Mesendoderm (in vitro differentiated cells): ENCODE measurements at regions not wholly inside any gene's neighbourhood (a gene's known extent, or its start where the extent isn't known, plus 50 kb on each side); places are given as distances from the start of the nearest gene placed in this dataset.

Experiments
- DNase-seq: peaks from one replicate; pipeline ENCODE4 v3.0.0; 2013
- H2AK5ac ChIP-seq: 2 replicates; pipeline ENCODE4 v1.6.1; 2013; ENCODE audit warnings: low read length, inconsistent platforms
- H2BK120ac ChIP-seq: 2 replicates; pipeline ENCODE4 v1.6.1; 2013; ENCODE audit warnings: low read depth, mild to moderate bottlenecking, low read length, moderate library complexity, mixed read lengths
- H2BK15ac ChIP-seq: replicated peaks from 2 replicates; pipeline ENCODE4 v1.6.1; 2013; ENCODE audit warnings: low read depth, mild to moderate bottlenecking, moderate library complexity
- H2BK5ac ChIP-seq: 2 replicates; pipeline ENCODE4 v1.6.1; 2013; ENCODE audit warnings: low read length, inconsistent platforms
- H3K18ac ChIP-seq: 2 replicates; pipeline ENCODE4 v1.6.1; 2013; ENCODE audit warnings: mild to moderate bottlenecking, low read length, mixed read lengths
- H3K23ac ChIP-seq: one replicate; pipeline ENCODE4 v1.6.1; 2013; ENCODE audit warnings: low read length
- H3K27ac ChIP-seq: 2 replicates; pipeline ENCODE4 v1.5.1; 2013; ENCODE audit warnings: low read depth, mild to moderate bottlenecking, inconsistent platforms, low read length, moderate library complexity
- H3K27me3 ChIP-seq: 2 replicates; pipeline ENCODE4 v1.6.1; 2013; ENCODE audit warnings: low read length, control low read depth, mild to moderate bottlenecking, inconsistent platforms; ENCODE audit not compliant: insufficient read depth, poor library complexity
- H3K36me3 ChIP-seq: 2 replicates; pipeline ENCODE4 v1.6.1; 2013; ENCODE audit warnings: low read length, inconsistent platforms; ENCODE audit not compliant: control insufficient read depth, insufficient read depth
- H3K4ac ChIP-seq: one replicate; pipeline ENCODE4 v1.6.1; 2013; ENCODE audit warnings: low read depth, mild to moderate bottlenecking, low read length, moderate library complexity
- H3K4me1 ChIP-seq: 2 replicates; pipeline ENCODE4 v1.6.1; 2013; ENCODE audit warnings: low read depth, low read length, inconsistent platforms; ENCODE audit not compliant: control insufficient read depth
- H3K4me2 ChIP-seq: 2 replicates; pipeline ENCODE4 v1.6.1; 2013; ENCODE audit warnings: low read length
- H3K4me3 ChIP-seq: 2 replicates; pipeline ENCODE4 v1.5.1; 2013; ENCODE audit warnings: mild to moderate bottlenecking, low read length
- H3K56ac ChIP-seq: one replicate; pipeline ENCODE4 v1.6.1; 2013; ENCODE audit warnings: low read length
- H3K79me1 ChIP-seq: 2 replicates; pipeline ENCODE4 v1.6.1; 2013; ENCODE audit warnings: low read length, inconsistent platforms
- H3K79me2 ChIP-seq: 2 replicates; pipeline ENCODE4 v1.6.1; 2013; ENCODE audit warnings: mild to moderate bottlenecking, low read length; ENCODE audit not compliant: control insufficient read depth, insufficient read depth
- H3K9ac ChIP-seq: 2 replicates; pipeline ENCODE4 v1.6.1; 2013; ENCODE audit warnings: low read length, inconsistent platforms
- H4K5ac ChIP-seq: one replicate; pipeline ENCODE4 v1.6.1; 2013; ENCODE audit warnings: low read length
- H4K8ac ChIP-seq: one replicate; pipeline ENCODE4 v1.6.1; 2013; ENCODE audit warnings: low read depth, mild to moderate bottlenecking, control low read depth, low read length, moderate library complexity
- WGBS: extraction: QIAGEN DNeasy Blood & Tissue Kit; methylation state at CpG from one replicate; pipeline ENCODE4 v1.1.7; 2013; ENCODE audit warnings: low lambda C conversion rate, missing lambda C conversion rate; ENCODE audit not compliant: insufficient coverage; ENCODE audit errors: extremely low coverage; 5-methylcytosine and 5-hydroxymethylcytosine counted together

DNA sequence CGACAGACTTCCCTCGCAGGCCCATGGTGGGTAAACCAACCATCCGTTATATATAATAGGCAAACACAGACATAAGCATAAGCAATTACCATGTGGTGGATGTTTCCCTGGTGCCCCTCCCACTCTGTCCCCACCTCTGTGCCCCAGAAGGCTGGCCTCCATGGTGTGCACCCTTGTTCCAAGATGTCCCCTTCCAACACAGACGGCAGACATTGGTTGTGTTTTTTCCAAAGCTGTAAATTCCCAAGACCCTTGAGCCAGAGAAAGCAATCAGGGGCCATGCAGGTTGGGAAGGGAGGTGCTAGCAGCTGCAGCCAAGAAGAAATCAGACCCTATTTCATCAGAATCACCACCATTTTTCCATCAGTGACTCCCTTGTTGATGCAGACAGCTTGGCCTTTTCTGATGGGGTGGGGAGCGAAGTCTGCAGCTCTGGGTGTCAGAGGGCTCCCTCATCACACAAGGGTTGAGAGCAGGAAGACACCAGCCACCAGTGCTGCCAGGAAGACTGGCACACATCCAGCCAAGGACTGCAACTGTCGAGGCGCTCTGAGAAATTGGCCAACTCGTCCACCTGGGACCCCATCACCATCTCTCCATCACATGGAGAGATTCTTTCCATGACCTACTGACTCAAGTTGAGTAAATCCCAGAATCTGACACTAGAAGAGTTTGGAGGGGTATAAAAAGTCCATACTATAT, 86.8 kb upstream of the CHST15 start:
- no peak for DNase-seq
- Histone ChIP-seq H2BK5ac (no peak overlapping the region), H3K18ac (no peak overlapping the region), H3K9ac (no peak overlapping the region), H3K27ac (no peak overlapping the region), H2BK120ac (no peak overlapping the region), H3K4me3 (no peak overlapping the region), H4K8ac (no peak overlapping the region), H3K56ac (no peak overlapping the region), H3K4me1 (no peaks in the 10 kb centered on the region), H2AK5ac (no peak overlapping the region), H3K4ac (no peak overlapping the region), H3K23ac (no peak overlapping the region), H2BK15ac (no peak overlapping the region), H3K27me3 (no peaks in the 10 kb centered on the region), H3K79me2 (no peaks in the 10 kb centered on the region), H3K36me3 (no peaks in the 10 kb centered on the region), H3K4me2 (no peak overlapping the region), H3K79me1 (no peaks in the 10 kb centered on the region), H4K5ac (no peak overlapping the region)
- WGBS, result no CpG with 5 or more reads among the region's 8 CpGs

DNA sequence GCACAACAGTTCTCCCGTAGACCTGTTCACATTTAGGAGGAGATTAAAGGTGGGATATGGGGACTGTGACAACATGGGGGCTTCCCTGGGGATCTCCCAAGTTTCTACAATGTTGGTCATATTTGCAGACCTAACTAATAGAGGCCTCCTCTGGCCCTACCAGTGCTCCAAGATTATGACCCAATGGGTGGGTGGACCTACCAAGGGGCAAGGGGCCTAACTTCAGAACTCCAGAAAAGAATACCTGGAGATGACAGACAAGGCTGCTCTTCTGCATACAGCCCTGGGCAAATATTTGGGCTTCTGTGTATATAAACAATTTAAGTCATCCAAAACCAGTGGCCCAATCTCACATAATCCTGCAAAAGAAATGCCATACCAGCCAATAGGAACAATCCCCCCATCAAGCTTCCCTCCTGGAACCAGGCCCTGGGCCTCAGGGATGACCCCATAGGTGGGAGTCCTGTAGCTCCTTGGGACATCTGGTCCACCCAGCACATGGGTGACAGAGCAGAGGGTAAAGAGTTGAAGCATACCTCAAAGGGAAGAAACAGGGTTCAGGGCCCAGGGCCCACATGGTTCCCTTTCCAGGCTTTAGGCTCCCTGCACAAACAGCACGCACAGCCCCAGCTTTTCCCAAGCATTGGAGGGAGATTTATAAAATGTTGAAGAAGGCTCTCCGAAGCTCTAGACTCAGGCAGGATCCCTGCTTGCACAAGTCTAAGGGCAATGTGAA, 86.1 kb upstream of the CHST15 start:
- Histone ChIP-seq H3K9ac (no peak overlapping the region), H4K8ac (no peak overlapping the region), H3K23ac (no peak overlapping the region), H2BK15ac (no peak overlapping the region), H3K18ac (no peak overlapping the region), H3K4me3 (no peak overlapping the region), H3K4me2 (no peak overlapping the region), H3K79me1 (no peaks in the 10 kb centered on the region), H3K36me3 (no peaks in the 10 kb centered on the region), H2AK5ac (no peak overlapping the region), H2BK120ac (no peak overlapping the region), H2BK5ac (no peak overlapping the region), H3K4ac (no peak overlapping the region), H3K27me3 (no peaks in the 10 kb centered on the region), H4K5ac (no peak overlapping the region), H3K27ac (no peak overlapping the region), H3K56ac (no peak overlapping the region), H3K79me2 (no peaks in the 10 kb centered on the region), H3K4me1 (no peaks in the 10 kb centered on the region)
- WGBS, result no CpG with 5 or more reads among the region's 3 CpGs
- DNase-seq, result no peak

DNA sequence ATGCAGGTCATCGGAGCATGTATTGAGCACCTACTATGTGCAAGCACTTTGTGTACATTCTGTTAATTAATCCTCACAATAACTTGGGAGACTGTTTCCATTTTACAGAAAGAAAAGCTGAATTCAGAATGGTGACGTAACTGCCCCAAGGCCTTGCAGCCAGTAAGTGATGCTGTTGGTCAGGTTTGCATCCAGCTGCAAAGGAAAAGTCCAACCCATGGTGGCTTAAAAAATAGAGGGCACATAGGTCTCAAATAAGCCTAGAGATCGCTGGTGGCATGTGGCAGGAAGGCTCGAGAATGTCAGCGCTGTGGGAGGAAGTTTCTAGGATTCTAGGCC, 83.8 kb upstream of the CHST15 start:
- no peak overlapping the region for H3K23ac ChIP-seq

DNA sequence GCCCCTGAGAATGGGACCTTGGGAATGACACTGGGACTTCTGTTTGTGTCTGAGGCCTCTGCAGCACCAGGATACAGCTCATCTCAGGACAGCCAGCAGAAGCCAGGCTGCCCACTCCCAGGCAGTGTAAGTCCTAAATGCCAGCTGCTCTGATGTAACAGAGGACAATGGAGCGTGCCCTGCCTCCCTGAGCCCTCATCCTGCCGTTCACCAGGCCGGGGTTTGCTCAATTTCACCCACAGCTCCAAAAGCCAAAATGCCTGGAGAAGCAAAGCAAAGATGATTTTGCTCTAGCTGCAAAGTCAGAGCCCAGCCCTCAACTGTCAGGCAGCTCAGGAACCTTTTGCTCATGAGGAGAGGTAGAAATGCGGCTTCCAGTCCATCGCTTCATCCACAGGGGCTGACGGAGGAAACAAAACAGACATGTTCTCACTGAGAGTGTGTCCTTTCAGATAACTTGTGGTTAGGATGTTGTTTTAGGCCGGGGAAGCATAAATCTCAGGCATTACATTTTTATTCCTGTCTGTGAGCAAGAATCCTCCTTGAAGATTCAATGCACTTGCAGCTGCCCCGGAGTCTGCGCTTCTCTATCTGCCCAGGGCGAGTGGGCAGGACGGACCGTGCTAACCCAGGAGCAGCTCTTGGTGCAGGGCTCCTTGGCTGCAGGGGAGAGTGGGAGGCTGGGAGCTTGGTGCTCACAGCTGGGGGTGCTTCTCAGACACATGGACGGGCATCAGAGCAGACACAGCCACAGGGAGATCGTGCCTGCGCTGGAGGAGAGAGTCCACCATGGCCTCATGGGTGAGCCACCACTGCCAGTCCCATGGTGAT, 83.2 kb upstream of the CHST15 start:
- no peak overlapping the region for H3K9ac ChIP-seq
- H2AK5ac ChIP-seq, result no peak overlapping the region
- H3K4me2 ChIP-seq, result no peak overlapping the region
- no peak overlapping the region for H2BK120ac ChIP-seq
- no peak overlapping the region for H2BK15ac ChIP-seq
- no peak overlapping the region for H4K5ac ChIP-seq
- no peak for DNase-seq
- WGBS, result no CpG with 5 or more reads among the region's 15 CpGs
- no peak overlapping the region for H3K56ac ChIP-seq
- no peak overlapping the region for H3K4ac ChIP-seq
- H3K4me3 ChIP-seq, result no peak overlapping the region
- H3K27ac ChIP-seq, result no peak overlapping the region
- no peak overlapping the region for H3K23ac ChIP-seq
- no peak overlapping the region for H2BK5ac ChIP-seq
- no peak overlapping the region for H3K18ac ChIP-seq
- H4K8ac ChIP-seq, result no peak overlapping the region
- no peaks in the 10 kb centered on the region for H3K36me3 ChIP-seq
- H3K4me1 ChIP-seq, result no peaks in the 10 kb centered on the region
- H3K79me1 ChIP-seq, result no peaks in the 10 kb centered on the region
- no peaks in the 10 kb centered on the region for H3K79me2 ChIP-seq
- H3K27me3 ChIP-seq, result no peaks in the 10 kb centered on the region

More for the DNA sequence above, 83.8 kb upstream of the CHST15 start:
- Histone ChIP-seq H3K4me2 (no peak overlapping the region), H2BK5ac (no peak overlapping the region), H2BK120ac (no peak overlapping the region), H3K18ac (no peak overlapping the region), H3K27me3 (no peaks in the 10 kb centered on the region), H3K4ac (no peak overlapping the region), H3K27ac (no peak overlapping the region), H3K9ac (no peak overlapping the region), H2BK15ac (no peak overlapping the region), H4K5ac (no peak overlapping the region), H3K4me1 (no peaks in the 10 kb centered on the region), H3K56ac (no peak overlapping the region), H3K36me3 (no peaks in the 10 kb centered on the region), H3K79me2 (no peaks in the 10 kb centered on the region), H3K4me3 (no peak overlapping the region), H2AK5ac (no peak overlapping the region), H4K8ac (no peak overlapping the region), H3K79me1 (no peaks in the 10 kb centered on the region)
- DNase-seq, result no peak
- WGBS, result no CpG with 5 or more reads among the region's 5 CpGs

DNA sequence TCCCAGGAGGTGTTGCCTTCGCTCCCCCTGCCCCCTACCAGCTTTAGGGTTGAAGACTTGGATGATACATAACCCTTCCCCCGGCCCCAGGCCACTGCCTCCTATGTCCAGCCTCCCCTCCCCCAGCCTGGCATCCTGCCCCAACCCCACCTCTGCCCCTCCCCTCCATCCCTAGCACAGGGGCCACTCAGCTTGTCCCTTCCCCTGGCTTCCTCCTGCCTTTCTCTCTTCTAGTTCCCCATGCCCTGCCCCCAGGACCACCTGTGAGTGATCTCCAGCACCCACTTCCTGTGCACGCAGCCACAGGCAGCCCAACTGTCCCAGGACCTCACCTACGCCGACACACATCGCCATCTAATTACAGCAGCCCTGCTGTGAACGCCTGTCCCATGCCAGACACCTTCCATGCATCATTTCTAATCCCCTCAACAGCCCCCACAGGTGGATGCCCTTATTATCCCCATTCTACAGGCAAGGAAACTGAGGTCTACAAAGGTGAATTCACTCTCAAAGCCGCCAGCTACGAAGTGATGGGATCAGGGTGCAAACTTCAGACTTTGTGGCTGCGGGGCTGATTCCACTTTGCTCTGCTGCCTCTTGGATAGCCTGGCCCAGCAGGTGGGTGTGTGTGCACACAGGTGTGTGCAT, 82.4 kb upstream of the CHST15 start:
- Histone ChIP-seq H3K79me1 (no peaks in the 10 kb centered on the region), H3K4me1 (no peaks in the 10 kb centered on the region), H3K27ac (no peak overlapping the region), H3K9ac (no peak overlapping the region), H3K23ac (no peak overlapping the region), H3K4me3 (no peak overlapping the region), H2AK5ac (no peak overlapping the region), H4K5ac (no peak overlapping the region), H2BK5ac (no peak overlapping the region), H2BK120ac (no peak overlapping the region), H3K18ac (no peak overlapping the region), H3K27me3 (no peaks in the 10 kb centered on the region), H3K4me2 (no peak overlapping the region), H2BK15ac (no peak overlapping the region), H4K8ac (no peak overlapping the region), H3K4ac (no peak overlapping the region), H3K79me2 (no peaks in the 10 kb centered on the region), H3K36me3 (no peaks in the 10 kb centered on the region), H3K56ac (no peak overlapping the region)
- WGBS, result no CpG with 5 or more reads among the region's 10 CpGs
- no peak for DNase-seq
